Kidney epithelial cell (primary cell): ENCODE measurements at regions not wholly inside any gene's neighbourhood (a gene's known extent, or its start where the extent isn't known, plus 50 kb on each side); places are given as distances from the start of the nearest gene placed in this dataset.
A peak's percentile ranks its signal among the peaks of the same experiment; 100 is the strongest.

Source experiments
- DNase-seq: peaks from one replicate; pipeline ENCODE4 v3.0.0-alpha.2; 2010; ENCODE audit warnings: low read depth
- H3K27me3 ChIP-seq: 2 replicates; pipeline ENCODE4 v1.6.0; 2011; ENCODE audit warnings: low read length; ENCODE audit not compliant: control insufficient read depth, insufficient read depth
- H3K36me3 ChIP-seq: 2 replicates; pipeline ENCODE4 v1.5.1; 2011; ENCODE audit warnings: low read length; ENCODE audit not compliant: control insufficient read depth, insufficient read depth
- H3K4me3 ChIP-seq: 2 replicates; pipeline ENCODE4 v1.5.1; 2011; ENCODE audit warnings: low read depth, mild to moderate bottlenecking, control low read depth, low read length
- TF ChIP-seq, protein P1 (sequence below): IDR thresholded peaks from 2 replicates; pipeline ENCODE4 v1.5.1; 2011; ENCODE audit warnings: mild to moderate bottlenecking, moderate library complexity, low read length, control low read depth, inconsistent platforms; ENCODE audit not compliant: insufficient read depth, poor library complexity, severe bottlenecking

GRCh38 chr1:165134431-165134830, 222.1 kb downstream of the LMX1A start:
- DNase-seq: no peak
- H3K4me3 ChIP-seq: no peak overlapping the region
- H3K36me3 ChIP-seq: no peaks in the 10 kb centered on the region
- H3K27me3 ChIP-seq: no peaks in the 10 kb centered on the region
- TF ChIP-seq, protein P1, sequence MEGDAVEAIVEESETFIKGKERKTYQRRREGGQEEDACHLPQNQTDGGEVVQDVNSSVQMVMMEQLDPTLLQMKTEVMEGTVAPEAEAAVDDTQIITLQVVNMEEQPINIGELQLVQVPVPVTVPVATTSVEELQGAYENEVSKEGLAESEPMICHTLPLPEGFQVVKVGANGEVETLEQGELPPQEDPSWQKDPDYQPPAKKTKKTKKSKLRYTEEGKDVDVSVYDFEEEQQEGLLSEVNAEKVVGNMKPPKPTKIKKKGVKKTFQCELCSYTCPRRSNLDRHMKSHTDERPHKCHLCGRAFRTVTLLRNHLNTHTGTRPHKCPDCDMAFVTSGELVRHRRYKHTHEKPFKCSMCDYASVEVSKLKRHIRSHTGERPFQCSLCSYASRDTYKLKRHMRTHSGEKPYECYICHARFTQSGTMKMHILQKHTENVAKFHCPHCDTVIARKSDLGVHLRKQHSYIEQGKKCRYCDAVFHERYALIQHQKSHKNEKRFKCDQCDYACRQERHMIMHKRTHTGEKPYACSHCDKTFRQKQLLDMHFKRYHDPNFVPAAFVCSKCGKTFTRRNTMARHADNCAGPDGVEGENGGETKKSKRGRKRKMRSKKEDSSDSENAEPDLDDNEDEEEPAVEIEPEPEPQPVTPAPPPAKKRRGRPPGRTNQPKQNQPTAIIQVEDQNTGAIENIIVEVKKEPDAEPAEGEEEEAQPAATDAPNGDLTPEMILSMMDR: no peak

- no peaks in the 10 kb centered on the region for H3K27me3 ChIP-seq
- DNase-seq: no peak
- H3K4me3 ChIP-seq: no peak overlapping the region
- TF ChIP-seq, protein P1: peak; percentile 74
- no peaks in the 10 kb centered on the region for H3K36me3 ChIP-seq
These were observed 226.8 kb downstream of the LMX1A start for GRCh38 chr1:165129568-165130164.

DNA sequence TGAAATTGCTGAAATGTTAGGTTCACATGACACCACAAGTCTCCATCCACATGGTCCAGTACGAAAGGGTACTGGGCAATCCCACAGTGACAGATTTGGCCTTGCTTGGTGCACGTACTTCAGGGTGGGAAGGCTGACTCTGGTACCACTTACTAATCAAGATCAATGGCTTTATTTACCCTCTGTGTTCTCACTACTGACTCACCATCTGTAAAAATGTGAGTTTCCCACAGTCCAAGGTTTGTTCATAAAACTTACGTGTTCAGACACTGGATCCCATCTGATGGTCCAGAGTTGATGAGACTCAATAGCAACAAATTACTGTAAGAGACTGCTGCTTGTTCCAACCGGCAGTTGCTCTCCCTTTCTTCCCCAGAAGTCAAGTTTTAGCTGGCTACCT, 231.7 kb downstream of the LMX1A start:
- H3K4me3 ChIP-seq: no peak overlapping the region
- DNase-seq: no peak
- H3K27me3 ChIP-seq: no peaks in the 10 kb centered on the region
- H3K36me3 ChIP-seq: no peaks in the 10 kb centered on the region
- TF ChIP-seq, protein P1: no peak

- TF ChIP-seq, protein P1: no peak
- peaks cover 10% of the 10 kb centered on the region for H3K27me3 ChIP-seq
- no peaks in the 10 kb centered on the region for H3K36me3 ChIP-seq
- H3K4me3 ChIP-seq: no peak overlapping the region
- DNase-seq: no peak
These were observed 237.4 kb downstream of the LMX1A start for GRCh38 chr1:165119086-165119485.

GRCh38 chr1:165117482-165117881, 239.0 kb downstream of the LMX1A start:
- Histone ChIP-seq H3K36me3 (no peaks in the 10 kb centered on the region), H3K27me3 (peaks cover 10% of the 10 kb centered on the region), H3K4me3 (no peak overlapping the region)
- no peak for DNase-seq
- TF ChIP-seq, protein P1: no peak

DNA sequence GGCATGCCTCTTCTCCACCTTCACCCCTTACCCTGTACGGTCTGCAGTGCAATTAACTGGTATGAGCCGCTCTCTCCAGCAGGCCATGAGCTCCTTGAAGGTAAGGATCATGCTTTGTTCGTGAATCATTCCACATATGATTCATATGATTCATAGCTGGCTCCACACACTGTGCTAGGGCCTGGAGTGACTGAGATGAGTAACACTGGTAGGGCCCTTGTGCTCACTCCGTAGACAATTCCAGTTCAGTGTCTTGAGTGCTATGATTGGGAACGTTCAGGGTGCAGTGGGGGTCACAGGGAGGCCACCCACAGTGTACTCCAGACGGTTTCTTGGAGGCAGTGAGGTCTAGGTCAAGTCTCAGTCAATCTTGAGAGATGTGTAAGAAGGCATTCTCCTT, 239.8 kb downstream of the LMX1A start:
- peak; percentile 54 for DNase-seq
- Histone ChIP-seq H3K36me3 (no peaks in the 10 kb centered on the region), H3K27me3 (peaks cover 10% of the 10 kb centered on the region), H3K4me3 (no peak overlapping the region)
- TF ChIP-seq, protein P1: no peak
